GM06990 (cell line): ENCODE measurements at regions not wholly inside any gene's neighbourhood (a gene's known extent, or its start where the extent isn't known, plus 50 kb on each side); places are given as distances from the start of the nearest gene placed in this dataset.

Source experiments
- DNase-seq: peaks from one replicate; pipeline ENCODE4 v3.0.0-alpha.2; 2011; ENCODE audit not compliant: insufficient read length; ENCODE audit errors: extremely low read depth
- H3K27me3 ChIP-seq: replicated peaks from 2 replicates; pipeline ENCODE4 v1.6.0; 2011; ENCODE audit warnings: low read length; ENCODE audit not compliant: control insufficient read depth, insufficient read depth
- H3K36me3 ChIP-seq: 2 replicates; pipeline ENCODE4 v1.5.1; 2011; ENCODE audit warnings: low read length; ENCODE audit not compliant: control insufficient read depth, insufficient read depth
- H3K4me3 ChIP-seq: replicated peaks from 2 replicates; pipeline ENCODE4 v1.5.1; 2011; ENCODE audit warnings: low read depth, mild to moderate bottlenecking, control low read depth, low read length
- TF ChIP-seq, protein P1 (sequence below): IDR thresholded peaks from 2 replicates; pipeline ENCODE4 v1.5.1; 2011; ENCODE audit warnings: low read length, control low read depth, mild to moderate bottlenecking, inconsistent platforms; ENCODE audit not compliant: insufficient read depth, poor library complexity, severe bottlenecking

DNA sequence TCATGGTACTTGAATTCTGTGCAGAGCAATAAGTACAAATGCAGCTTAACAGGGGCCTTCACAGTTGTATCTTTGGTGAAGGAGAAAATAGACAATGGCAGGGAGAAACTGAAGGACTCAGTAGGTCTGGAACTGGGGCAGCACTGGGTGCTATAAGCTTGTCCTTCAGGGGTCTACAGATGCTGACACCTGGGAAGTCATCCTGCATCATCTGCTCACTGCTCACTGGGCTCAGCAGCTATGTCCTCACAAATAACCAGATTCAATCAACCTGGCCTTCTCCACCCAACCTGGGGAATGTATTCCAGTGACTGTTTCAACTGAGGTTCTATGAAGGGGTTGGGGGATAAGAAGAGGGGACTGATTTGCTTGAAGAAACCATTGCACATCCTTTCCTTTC, 117.0 kb downstream of the ZNF280B start:
- TF ChIP-seq, protein P1, sequence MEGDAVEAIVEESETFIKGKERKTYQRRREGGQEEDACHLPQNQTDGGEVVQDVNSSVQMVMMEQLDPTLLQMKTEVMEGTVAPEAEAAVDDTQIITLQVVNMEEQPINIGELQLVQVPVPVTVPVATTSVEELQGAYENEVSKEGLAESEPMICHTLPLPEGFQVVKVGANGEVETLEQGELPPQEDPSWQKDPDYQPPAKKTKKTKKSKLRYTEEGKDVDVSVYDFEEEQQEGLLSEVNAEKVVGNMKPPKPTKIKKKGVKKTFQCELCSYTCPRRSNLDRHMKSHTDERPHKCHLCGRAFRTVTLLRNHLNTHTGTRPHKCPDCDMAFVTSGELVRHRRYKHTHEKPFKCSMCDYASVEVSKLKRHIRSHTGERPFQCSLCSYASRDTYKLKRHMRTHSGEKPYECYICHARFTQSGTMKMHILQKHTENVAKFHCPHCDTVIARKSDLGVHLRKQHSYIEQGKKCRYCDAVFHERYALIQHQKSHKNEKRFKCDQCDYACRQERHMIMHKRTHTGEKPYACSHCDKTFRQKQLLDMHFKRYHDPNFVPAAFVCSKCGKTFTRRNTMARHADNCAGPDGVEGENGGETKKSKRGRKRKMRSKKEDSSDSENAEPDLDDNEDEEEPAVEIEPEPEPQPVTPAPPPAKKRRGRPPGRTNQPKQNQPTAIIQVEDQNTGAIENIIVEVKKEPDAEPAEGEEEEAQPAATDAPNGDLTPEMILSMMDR: no peak
- H3K4me3 ChIP-seq: no peak overlapping the region

DNA sequence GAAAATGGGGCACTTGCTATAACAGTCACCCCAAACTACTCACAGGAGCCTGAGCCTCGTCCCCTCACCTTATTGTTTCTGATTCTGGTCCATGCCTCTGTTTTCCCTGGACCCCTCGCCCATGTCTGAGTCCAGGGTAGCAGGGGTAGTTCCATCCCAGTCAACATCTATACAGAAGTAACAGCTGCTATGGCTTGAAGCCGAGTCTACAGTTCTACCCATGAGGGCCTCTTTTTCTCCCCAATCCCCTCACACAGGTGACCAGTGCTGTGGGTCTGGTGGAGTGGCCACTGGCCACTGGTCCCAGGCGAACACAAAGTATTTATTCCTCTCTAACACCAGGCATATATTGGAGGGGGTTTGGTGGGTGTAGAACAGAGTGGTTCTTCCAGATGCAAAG, 116.4 kb downstream of the ZNF280B start:
- no peaks in the 10 kb centered on the region for H3K27me3 ChIP-seq
- no peak for DNase-seq
- TF ChIP-seq, protein P1: no peak
- no peaks in the 10 kb centered on the region for H3K36me3 ChIP-seq
- no peak overlapping the region for H3K4me3 ChIP-seq

More for the DNA sequence above, 117.0 kb downstream of the ZNF280B start:
- H3K36me3 ChIP-seq: no peaks in the 10 kb centered on the region
- no peak for DNase-seq
- H3K27me3 ChIP-seq: no peaks in the 10 kb centered on the region

DNA sequence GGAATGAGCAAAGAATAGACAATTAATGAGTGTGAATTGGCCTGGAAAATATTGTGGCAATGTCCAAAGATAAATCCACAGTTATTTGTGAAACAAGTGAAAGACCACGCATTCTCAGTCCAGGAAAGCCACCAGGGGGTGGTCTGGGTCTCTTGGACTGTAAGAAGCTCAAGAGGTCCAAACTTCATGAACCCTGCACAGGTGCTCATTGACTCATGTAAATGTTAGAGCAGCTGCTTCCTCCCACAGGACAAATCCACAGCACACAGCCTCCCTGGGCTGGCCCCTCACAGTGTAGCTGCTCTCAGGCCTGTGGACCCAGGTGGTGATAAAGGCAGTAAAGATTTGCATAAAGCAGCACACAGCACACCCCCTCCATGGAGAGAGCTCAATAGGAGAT, 114.0 kb downstream of the ZNF280B start:
- Histone ChIP-seq H3K36me3 (no peaks in the 10 kb centered on the region), H3K4me3 (no peak overlapping the region), H3K27me3 (no peaks in the 10 kb centered on the region)
- TF ChIP-seq, protein P1: no peak
- no peak for DNase-seq

- no peak for DNase-seq
- H3K4me3 ChIP-seq: no peak overlapping the region
- no peaks in the 10 kb centered on the region for H3K36me3 ChIP-seq
- no peaks in the 10 kb centered on the region for H3K27me3 ChIP-seq
- TF ChIP-seq, protein P1: no peak
Measured at GRCh38 chr22:22395245-22395644, 113.3 kb downstream of the ZNF280B start.

GRCh38 chr22:22396741-22397291, 111.7 kb downstream of the ZNF280B start:
- H3K36me3 ChIP-seq: no peaks in the 10 kb centered on the region
- DNase-seq: no peak
- no peaks in the 10 kb centered on the region for H3K27me3 ChIP-seq
- TF ChIP-seq, protein P1: no peak
- no peak overlapping the region for H3K4me3 ChIP-seq
